Stimulated activated naive CD4-positive, alpha-beta T cell treated with Interleukin-2 at 50 U/mL for 16 hours (primary cell): ENCODE measurements at regions not wholly inside any gene's neighbourhood (a gene's known extent, or its start where the extent isn't known, plus 50 kb on each side); places are given as distances from the start of the nearest gene placed in this dataset.
"Not testable (repeated sequence)": the region's sequence is repeated elsewhere in the genome, so short reads cannot be mapped to it uniquely, and the experiment has no call there.

Experiments used
- DNase-seq: peaks from one replicate; lab custom pipeline; 2025; lab: John Stamatoyannopoulos, UW

GRCh38 chr16:65272699-65273414, 151.0 kb upstream of the CDH11 start:
- no peak for DNase-seq

- no peak for DNase-seq
Measured at GRCh38 chr16:65271996-65272395, 150.1 kb upstream of the CDH11 start.

- DNase-seq: no peak
Measured at GRCh38 chr16:65268331-65268730, 146.5 kb upstream of the CDH11 start.

GRCh38 chr16:65263896-65264295, 142.0 kb upstream of the CDH11 start:
- DNase-seq: no peak

GRCh38 chr16:65260746-65261145, 138.9 kb upstream of the CDH11 start:
- DNase-seq: no peak

- DNase-seq: no peak
Measured at GRCh38 chr16:65254144-65254543, 132.3 kb upstream of the CDH11 start.

GRCh38 chr16:65249768-65250167, 127.9 kb upstream of the CDH11 start:
- DNase-seq: no peak

- no peak for DNase-seq
Measured at GRCh38 chr16:65244787-65245186, 122.9 kb upstream of the CDH11 start.

- no peak for DNase-seq
Measured at GRCh38 chr16:65235339-65236177, 113.7 kb upstream of the CDH11 start.

- not testable (repeated sequence) for DNase-seq
Measured at GRCh38 chr16:65234721-65235320, 113.0 kb upstream of the CDH11 start.

- DNase-seq: no peak
Measured at GRCh38 chr16:65229191-65229662, 107.4 kb upstream of the CDH11 start.

GRCh38 chr16:65227150-65227835, 105.4 kb upstream of the CDH11 start:
- no peak for DNase-seq

GRCh38 chr16:65226077-65226476, 104.2 kb upstream of the CDH11 start:
- no peak for DNase-seq

- no peak for DNase-seq
Measured at GRCh38 chr16:65225488-65225887, 103.6 kb upstream of the CDH11 start.

- DNase-seq: no peak
Measured at GRCh38 chr16:65224994-65225393, 103.1 kb upstream of the CDH11 start.

GRCh38 chr16:65224471-65224870, 102.6 kb upstream of the CDH11 start:
- DNase-seq: no peak

GRCh38 chr16:65223335-65223734, 101.5 kb upstream of the CDH11 start:
- no peak for DNase-seq

GRCh38 chr16:65222536-65222935, 100.7 kb upstream of the CDH11 start:
- DNase-seq: no peak

- no peak for DNase-seq
Measured at GRCh38 chr16:65222049-65222448, 100.2 kb upstream of the CDH11 start.

- DNase-seq: no peak
Measured at GRCh38 chr16:65219786-65220185, 97.9 kb upstream of the CDH11 start.

- no peak for DNase-seq
Measured at GRCh38 chr16:65218348-65218747, 96.5 kb upstream of the CDH11 start.

- no peak for DNase-seq
Measured at GRCh38 chr16:65213866-65214595, 92.2 kb upstream of the CDH11 start.
